HG02571 (cell line): ENCODE measurements at regions not wholly inside any gene's neighbourhood (a gene's known extent, or its start where the extent isn't known, plus 50 kb on each side); places are given as distances from the start of the nearest gene placed in this dataset.

ENCODE experiments used
- ATAC-seq: cut with Tn5 transposase; IDR thresholded peaks from one replicate; pipeline ENCODE4 v1.9.1; 2021; ENCODE audit warnings: mild to moderate bottlenecking, moderate library complexity; ENCODE audit not compliant: unreplicated experiment

GRCh38 chr4:60116592-60116991 is 1083.5 kb upstream of the ADGRL3 start:
- ATAC-seq: no peak

DNA sequence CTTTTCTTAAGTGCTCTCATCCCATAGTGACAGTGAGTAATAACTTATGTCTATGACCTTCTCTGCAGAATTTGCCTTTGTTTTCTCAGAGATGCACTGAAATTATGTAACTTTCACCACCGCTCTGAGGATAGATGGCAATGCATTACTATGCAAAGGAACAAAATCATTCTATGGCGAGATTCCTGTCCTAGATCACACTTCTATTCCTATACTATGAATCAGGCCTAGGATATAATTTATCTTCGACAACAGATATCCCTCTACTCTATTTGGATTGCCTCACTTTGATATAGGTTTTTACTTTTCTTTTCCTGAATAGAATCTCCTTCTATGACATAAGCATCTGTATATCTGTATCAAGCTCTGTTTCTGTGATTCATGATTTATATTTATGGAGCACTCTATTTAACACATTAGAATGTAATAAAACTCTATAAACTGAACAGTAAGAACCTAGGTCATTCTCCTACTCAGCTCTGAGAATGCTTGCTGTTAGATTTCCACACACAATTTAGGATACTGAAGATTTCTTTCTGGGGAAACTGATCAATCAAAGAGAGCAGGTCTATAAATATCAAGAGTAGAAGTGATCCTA is 1082.3 kb upstream of the ADGRL3 start:
- no peak for ATAC-seq

- no peak for ATAC-seq
These were observed 1077.3 kb upstream of the ADGRL3 start for GRCh38 chr4:60122820-60123219.

GRCh38 chr4:60128888-60129287 is 1071.2 kb upstream of the ADGRL3 start:
- ATAC-seq: no peak

- ATAC-seq: no peak
These were observed 1070.4 kb upstream of the ADGRL3 start for GRCh38 chr4:60129740-60130139.

DNA sequence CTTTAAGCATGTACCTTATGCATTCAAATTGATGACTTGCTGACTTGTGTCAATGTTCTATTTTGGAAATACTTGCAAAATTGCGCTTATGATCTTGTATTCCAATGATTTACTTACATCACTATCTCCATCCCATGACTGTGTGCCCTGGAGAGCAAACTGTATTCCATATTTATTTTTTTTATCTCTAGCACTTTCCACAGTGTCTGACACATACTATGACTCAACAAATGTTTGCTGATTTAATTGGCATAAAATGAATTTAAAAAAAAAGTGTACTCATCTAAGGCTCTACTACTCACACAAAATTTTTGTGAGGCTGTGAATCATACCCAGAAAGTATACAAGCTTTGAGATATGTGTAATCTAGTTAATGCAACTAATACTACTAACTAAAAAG is 1066.8 kb upstream of the ADGRL3 start:
- ATAC-seq: no peak

- no peak for ATAC-seq
These were observed 1066.0 kb upstream of the ADGRL3 start for GRCh38 chr4:60134099-60134498.

DNA sequence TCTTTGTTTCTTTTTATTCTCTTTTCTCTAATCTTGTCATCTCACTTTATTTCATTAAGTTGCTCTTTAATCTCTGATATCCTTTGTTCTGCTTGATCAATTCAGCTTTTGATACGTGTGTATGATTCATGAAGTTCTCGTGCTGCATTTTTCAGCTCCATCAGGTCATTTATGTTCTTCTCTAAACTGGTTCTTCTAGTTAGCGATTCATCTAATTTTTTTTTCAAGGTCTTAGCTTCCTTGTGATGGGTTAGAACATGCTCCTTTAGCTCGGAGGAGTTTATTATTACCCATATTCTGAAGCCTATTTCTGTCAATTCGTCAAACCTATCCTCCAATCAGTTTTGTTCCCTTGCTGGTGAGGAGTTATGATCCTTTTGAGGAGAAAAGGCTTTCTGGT is 1045.0 kb upstream of the ADGRL3 start:
- ATAC-seq: no peak

DNA sequence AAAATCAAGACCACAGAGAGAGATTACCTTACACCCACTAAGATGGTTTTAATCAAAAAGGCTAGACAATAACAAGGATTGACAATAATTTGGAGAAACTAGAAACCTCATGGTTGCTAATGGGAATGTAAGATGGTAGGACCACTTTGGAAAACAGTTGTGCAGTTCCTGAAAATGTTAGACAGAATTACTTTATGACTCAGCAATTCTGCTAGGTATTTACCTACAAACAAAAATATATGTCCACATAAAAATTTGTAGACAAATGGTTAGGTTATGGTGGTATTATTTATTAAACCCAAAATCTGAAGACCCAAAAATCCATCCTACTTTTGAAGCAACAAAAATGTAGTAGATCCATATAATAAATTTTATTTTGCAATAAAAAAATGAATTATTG is 1027.0 kb upstream of the ADGRL3 start:
- no peak for ATAC-seq

DNA sequence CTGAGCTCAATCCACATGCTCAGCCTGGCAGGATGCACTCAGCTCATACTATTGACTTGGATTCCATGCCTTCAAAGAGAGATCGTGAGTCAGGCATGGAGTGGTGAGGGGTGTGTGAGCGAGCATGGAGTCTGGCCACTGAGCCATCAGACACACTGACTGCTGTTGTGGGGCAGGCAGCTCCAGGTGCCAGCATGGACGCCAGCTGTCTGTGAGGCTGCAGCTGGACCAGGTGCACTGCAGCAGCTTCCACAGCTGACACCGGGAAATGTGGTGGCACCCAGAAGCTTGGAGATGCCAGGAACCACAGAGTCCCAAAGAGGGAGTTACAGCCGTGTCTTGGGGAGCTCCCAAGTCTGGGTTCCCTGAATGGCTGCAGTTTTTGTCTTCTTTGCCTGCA is 1026.4 kb upstream of the ADGRL3 start:
- ATAC-seq: no peak

- no peak for ATAC-seq
These were observed 1024.9 kb upstream of the ADGRL3 start for GRCh38 chr4:60175241-60175640.

DNA sequence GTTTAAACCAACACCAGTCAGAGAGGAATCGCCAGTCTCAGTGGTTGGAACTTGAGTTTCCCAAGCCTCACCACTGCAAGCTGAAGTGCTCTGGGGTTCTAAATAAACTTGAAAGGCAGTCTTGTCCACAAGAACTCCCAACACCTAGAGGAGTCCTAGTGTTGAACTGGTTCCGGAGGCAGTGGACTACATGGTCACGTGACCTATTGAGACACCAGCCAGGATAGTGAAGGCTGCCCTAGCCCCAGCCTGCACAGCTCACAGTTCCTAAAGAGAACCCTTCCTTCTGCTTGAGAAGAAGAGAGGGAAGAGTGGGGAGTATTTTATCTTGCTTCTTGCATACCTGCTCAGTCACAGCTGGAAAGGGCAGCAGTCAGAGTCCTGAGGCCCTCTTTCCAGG is 1012.7 kb upstream of the ADGRL3 start:
- ATAC-seq: no peak

GRCh38 chr4:60189286-60189685 is 1010.8 kb upstream of the ADGRL3 start:
- ATAC-seq: no peak

DNA sequence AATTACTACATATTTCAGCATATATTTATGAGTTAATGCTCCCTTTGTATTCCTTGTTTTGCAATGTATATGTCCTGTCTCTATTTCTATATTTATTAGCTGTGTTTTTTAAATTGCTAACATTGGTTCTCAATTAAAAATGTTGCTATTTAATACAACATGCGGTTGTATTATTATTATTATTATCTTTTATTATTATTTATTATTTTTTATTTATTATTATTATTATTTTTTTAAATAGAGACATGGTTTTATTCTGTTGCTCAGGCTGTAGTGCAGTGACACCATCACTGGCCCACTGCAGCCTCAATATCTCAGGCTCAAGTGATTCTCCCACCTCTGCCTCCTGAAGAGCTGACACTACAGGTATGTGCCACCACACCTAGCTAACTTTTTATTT is 1005.9 kb upstream of the ADGRL3 start:
- no peak for ATAC-seq

DNA sequence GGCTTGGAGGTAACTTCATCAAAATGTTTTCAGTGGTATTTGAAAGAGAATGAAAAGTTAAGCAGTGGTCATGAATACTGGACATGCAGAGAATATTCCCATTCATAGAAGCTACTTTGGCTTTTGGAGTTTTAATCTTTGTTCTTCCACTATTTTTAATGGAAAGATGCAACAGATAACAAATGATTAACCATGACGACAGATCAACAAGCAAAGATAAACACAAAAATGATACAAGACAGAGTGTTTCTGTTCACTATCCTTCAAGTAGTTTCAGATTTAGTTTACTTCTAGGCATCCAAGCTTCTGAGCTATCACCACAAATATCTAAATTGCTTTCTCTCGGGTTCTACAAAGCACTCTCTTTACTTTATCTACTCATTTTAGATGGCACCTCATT is 1004.9 kb upstream of the ADGRL3 start:
- no peak for ATAC-seq

GRCh38 chr4:60201052-60201673 is 999.0 kb upstream of the ADGRL3 start:
- ATAC-seq: peak; percentile 75

- no peak for ATAC-seq
These were observed 990.5 kb upstream of the ADGRL3 start for GRCh38 chr4:60209588-60209987.

DNA sequence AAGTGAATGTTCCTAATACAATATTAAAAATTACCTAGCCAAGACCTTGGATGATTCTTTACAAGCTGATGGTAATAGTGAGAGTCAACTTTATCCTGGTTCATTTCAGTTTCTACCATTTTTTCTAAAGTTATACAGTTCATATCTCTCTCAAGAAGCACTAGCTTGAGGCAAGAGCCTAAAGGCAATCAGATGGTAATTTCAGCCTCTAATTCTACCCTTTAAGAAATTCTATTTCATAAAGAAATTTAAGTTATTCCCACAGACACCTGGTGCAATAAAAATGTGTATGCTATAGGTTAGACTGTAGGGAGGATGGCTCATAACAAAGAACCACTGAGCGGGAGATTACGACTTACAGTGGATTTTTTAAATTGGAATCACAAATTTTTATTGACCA is 984.2 kb upstream of the ADGRL3 start:
- ATAC-seq: no peak

GRCh38 chr4:60216752-60217151 is 983.4 kb upstream of the ADGRL3 start:
- no peak for ATAC-seq

DNA sequence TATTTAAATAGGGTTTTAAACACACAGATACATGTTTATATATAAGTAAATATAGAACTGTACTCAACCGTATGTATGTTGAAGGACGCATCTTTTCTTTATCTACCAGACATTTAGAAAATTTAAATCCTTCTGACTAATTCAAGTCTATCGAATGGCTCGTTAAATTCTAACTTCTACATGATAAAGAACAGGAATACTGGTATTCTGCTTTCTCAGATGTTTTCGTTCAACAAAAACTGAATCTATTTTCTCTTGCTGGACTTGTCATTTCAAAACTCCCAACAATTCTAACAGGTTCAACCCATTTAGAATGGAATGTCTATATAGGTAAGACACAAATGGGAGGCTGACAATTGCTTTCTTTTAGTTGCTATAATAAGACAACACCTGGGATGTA is 978.3 kb upstream of the ADGRL3 start:
- ATAC-seq: no peak

DNA sequence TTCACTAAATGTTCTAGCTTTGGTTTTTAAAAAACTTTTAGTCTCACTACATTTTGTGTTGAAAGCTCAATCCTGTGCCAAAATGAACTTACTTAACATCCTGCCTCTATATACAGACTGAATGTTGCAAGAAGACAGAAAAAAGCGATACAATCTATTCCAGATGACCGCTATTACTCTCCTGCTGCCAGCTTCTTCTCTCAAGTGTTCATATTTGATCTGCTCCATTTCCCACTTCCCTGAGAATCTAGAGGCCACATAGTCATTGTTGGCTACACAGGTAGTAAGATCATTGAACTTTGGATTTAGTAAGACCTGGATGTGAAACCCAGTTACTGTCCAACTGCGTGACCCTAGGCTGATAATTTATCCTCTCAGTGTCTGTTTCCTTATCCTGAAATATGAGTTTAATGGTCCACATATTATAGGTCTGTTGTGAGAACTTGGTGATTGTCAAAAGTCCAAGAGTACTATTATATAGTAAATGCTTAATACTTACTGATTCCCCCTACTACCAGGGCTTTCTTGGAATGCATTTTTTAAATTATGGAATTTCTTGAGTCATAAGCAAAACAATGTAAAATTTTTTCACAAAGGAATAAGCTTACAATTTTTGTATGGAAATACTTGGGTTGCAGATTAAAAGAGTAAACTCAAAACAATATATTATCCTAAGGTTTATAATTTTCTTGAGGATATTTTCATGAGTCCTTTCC is 976.8 kb upstream of the ADGRL3 start:
- no peak for ATAC-seq

DNA sequence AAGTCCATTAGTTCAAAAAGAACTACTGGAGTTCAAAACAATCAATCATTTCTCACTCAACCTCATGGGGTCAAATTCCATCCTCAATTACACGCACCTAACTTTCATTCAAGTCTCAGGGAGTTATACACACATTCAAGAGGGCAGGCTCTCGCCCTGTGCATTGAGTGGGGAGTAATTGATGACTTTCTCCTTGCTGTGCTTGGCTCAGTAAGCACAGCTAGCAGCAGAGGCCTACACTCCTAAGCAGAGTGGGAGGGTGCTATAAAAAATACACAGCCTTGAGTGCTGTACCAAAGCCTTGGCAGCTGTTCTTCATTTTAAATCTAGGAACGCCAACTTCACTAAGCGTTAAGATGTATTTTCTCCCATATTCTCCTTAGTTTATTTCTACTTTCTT is 958.3 kb upstream of the ADGRL3 start:
- ATAC-seq: no peak

- no peak for ATAC-seq
These were observed 950.3 kb upstream of the ADGRL3 start for GRCh38 chr4:60249784-60250183.
